ENCODE measurements at regions not wholly inside any gene's neighbourhood (a gene's known extent, or its start where the extent isn't known, plus 50 kb on each side); places are given as distances from the start of the nearest gene placed in this dataset.

DNA sequence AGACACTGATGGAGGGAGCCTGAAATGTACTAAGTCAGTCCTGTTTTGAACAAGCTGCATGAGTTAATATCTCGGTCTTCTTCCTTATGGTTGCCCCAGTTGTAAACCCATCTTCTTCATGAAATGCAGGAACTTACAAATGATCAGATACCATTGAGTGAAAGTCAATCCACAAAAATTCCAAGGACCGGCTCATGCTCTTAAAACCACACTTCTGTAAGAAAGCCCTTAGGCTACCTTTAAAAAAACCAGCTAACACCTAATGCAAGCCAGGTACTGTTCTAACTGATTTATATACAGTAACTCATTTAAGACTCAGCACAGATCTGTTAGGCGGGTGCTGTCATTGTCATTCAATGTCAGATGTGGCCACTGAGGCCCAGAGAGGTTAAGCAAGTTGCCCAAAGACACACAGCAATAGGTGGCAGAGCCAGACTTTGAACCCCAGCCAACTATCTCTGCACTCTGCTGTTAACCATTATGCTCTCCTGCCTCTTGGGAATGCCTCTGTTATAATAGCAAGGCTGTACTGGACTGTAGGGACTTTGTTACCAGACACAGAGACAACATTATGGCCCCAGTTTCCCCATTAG lies 93.4 kb downstream of the C16orf95 start:
- DNase-seq (ENCODE audit: low read depth), result no peak

GRCh38 chr16:87226926-87227295 lies 90.3 kb downstream of the C16orf95 start:
- DNase-seq (ENCODE audit: low read depth), result no peak

DNA sequence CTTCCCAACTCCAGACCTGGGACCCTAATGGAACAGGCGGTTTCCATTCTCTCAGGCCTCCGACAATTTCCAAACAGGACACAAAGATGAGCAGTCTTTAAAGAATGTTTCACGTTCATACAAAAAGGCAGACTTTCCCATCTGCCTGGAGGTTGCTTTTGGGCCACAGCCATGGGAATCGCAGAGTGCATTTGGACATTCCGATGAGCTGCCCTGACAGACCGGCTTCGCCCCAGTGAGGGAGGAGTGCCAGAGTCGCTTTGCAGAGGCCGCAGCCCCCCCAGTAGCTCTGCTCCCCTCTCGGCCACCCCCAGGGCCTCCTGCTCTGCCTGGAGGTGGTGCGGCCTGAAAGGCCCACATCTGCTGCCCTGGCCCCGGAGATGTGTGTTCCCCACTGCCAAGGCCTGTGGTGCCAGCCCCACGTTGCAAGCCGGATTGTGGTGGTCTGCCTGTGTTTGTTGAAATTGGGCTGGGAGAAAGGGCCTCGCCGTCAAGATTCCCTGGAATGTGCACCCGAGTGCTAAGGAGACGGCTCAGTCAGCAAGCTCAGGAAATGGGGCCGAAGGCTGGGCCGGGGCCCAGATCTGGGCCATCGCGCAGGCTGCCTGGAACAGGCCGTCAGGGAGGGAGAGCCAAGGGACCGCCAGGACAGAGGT lies 89.8 kb downstream of the C16orf95 start:
- DNase-seq (ENCODE audit: low read depth), result no peak

GRCh38 chr16:87228363-87228762 lies 88.8 kb downstream of the C16orf95 start:
- no peak for DNase-seq (ENCODE audit: low read depth)

- no peak for DNase-seq (ENCODE audit: low read depth)
Measured at GRCh38 chr16:87229230-87230188, 87.7 kb downstream of the C16orf95 start.

DNA sequence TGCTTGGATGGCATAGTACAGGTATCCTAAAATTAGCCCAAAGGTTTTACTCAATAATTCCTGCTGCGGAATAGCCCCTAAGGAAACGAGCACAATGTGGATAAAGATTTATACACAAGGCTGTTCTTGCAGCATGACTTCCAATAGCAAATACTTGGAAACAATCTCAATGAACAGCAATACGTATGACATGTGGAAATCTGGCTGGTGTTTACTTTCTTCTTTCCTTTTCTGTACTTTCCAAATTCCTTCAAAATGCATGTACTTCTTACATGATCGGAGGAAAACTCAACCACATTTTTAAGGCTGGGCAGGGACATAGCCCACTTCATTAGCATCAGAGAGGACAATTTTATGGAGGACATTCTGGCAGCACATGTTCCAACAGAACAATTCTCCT lies 86.6 kb downstream of the C16orf95 start:
- DNase-seq (ENCODE audit: low read depth), result no peak

GRCh38 chr16:87231295-87231694 lies 85.9 kb downstream of the C16orf95 start:
- no peak for DNase-seq (ENCODE audit: low read depth)

DNA sequence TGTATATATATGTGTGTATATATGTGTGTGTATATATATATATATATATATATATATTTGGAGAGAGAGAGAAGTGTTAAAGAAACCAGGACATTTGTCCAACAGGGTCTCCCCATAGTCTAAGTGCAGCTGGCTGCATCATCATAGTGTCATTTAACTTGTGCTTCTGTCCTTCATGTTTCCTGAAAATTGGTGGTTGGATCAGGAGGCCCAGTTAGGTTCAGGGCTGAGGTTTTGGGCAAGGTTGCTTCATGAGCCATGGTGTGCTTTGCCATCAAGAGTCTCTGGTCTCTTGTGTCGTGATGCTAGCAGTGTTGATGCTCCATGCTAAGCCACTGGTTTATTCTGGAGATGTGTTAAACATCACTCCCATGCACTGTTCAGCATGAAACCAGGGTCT lies 85.3 kb downstream of the C16orf95 start:
- no peak for DNase-seq (ENCODE audit: low read depth)

DNA sequence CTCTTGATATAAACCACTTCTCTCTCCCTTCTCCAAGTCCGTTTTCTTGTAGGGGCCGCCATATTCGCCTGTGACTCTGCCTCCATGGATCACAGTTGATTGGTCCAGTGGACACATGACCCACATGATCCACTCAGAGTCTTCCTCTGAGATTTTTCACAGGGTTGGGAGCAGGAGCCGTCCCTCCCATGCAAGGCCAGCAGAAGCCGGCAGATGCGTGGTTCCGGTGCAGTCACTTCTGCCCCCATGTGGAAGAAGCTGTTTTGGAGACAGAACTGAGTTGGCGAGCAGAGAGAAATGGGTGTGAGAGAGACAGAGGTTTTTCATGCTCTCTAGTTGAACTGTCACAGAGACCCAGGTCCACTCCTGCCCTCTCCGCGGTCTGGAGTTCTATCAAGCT lies 83.3 kb downstream of the C16orf95 start:
- peak; percentile 14 for DNase-seq (ENCODE audit: low read depth)

- DNase-seq (ENCODE audit: low read depth), result no peak
Measured at GRCh38 chr16:87234601-87235000, 82.6 kb downstream of the C16orf95 start.

DNA sequence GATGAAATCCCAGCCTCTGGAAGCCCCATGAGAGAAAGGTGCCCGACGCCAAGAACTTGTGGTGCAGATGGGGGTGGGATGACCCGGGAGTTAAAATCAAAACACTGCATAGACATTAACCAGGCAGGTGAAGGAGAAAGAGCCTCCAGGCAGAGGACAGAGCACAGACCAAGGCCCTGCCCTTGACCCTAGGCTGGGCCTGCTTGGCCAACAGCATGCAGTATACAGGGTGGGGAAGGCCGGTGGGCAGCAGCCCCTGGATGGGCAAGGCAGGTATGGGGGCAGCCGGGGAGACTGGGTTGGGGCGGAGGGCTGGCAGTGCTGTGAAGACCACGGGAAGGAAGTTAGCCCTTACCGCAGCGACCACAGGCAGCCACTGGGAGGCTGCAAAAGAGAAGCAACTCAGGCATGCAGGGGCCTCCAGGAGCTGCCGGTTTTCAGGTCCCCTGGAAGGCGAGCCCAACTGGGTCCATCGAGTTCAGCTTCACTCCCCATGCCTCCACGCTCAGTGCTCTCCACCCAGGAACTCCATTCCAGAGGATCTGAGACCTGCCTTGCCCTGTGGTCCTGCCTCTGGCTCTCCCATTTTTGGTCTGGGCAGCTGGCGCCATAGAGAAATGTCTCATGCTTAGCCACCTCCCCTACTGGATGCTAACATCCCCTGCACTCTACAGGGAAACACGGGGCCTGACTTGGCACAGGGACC lies 81.2 kb downstream of the C16orf95 start:
- DNase-seq (ENCODE audit: low read depth), result no peak

DNA sequence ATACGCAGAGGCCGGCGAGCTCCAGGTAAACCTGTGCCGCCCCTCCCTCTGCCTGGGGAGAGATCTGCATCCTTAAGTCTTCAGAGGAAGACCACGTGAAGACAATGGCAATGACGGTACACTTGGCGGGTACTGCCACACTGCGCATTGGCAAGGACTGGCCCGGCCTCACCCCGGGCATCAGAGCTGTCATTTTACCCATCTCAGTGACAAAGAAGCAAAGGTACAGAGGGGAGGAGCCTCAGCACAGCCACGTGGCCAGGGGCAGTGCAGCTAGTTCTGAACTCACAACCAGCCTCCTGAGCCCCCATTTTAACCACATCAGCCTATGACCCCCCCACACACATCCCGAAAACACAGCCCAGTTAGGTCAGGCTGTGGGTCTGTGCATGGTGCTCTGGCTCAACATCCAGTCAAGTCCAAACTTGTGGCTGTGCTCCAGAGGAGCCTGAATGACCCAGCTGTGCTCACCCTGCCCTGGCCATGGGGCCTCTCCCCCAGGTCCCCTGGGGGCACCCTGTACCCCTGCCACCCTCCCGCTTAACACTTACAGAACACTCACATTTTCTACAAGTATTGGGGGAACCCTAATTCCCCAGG lies 80.6 kb downstream of the C16orf95 start:
- DNase-seq (ENCODE audit: low read depth), result no peak

DNA sequence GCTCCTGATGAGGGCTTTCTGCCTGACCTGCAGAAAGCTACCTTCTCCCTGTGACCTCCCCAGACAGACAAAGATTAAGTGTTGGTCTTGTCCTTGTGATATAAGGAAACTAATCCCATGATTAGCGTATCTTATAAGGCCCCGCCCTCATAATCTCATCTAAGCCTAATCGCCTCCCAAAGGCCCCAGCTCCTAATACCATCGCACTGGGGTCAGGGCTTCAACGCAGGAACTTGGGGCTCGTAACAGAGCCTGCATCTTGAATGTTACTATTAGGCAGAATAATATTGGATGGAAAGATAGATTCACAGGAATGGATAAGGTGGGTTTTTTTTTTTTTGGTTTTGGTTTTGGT lies 78.9 kb downstream of the C16orf95 start:
- DNase-seq (ENCODE audit: low read depth), result no peak

DNA sequence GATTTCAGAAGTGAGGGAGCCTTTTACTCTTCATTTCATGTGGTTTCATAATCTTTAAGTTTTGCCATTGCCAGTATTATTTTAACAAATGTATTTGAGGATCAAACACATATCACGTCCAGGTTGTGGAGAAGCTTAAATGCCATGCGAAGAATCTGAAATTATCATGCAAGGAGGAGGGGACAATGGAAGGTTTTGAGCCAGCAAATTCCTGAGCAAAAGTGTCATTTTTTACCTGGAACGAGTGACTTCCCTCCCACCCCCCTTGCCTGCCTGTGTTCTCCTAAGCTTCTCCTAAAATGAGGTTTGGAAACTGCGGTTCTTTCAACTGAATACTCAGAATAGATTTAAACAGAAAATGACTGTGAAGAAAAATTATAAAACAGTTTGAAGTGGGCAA lies 77.6 kb downstream of the C16orf95 start:
- no peak for DNase-seq (ENCODE audit: low read depth)

DNA sequence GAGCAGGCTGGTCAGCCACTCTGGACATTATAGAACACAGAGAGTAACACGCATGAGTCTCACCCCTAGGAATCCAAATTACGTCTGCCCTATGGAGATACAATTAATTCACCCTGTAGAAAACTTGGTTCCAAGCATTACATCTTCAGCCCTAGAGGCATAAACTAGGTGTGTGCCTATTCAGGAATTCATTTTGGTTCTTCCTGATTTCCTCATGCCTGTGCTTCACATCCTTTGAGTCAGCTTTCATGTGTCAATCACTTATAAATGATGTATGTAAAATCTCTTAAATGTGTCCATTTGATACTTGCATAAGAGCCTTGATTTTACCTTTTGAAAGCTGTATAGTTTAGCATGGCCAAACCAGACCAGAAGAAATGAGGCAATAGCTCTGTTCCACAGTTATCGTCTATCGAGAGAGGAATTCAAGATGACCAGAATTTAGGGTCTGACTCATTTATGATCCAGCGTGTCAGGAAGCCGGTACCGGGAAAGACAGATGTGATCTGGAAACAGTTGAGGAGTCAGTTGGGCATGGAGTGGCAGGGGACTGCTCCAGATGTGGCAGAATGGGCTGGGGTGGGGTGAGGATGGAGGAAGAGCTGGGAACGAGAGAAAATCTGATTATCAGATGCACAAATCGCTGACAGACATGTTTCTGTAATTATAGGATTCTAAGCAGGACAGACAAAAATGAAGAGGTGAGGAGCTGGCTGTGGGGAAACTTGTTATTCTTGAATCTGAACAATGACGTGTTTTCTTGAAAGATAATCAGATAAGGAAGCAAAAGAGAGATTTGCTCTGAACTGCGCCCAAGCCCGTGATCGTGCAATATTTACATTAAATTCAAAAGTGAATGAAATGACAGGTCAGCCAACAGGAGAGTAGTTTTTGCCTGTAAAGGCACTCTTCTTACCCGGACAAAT lies 76.7 kb downstream of the C16orf95 start:
- peak; percentile 25 for DNase-seq (ENCODE audit: low read depth)

DNA sequence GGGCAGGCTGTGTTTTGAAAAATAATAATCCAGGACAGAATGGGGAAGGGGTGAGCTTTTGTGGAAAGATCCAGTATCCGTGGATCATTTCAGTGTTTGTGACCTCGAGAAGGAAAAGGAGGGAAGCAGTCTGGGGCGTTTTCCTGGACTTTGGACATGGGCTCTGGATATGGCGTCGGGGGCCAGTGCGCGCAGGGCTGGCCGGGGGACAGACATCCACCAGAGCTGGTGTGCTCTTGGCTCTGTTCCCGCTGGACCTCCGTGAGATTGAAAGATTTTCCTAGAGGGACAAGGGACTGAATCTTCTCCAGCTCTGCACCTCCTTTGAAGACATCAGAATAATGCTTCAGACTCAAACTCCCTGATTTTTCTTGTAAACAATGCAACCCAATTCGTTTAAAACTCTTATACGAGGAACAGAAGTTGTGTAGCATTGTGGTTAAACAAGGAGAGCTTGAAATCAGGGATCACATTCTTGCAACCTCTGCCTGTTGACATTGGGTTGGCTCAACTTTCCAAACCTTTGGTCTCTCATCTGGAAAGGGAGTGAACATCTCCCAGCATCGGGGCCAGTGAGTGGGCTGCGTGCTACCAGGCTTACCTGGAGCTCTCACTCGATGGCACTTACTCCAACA lies 75.9 kb downstream of the C16orf95 start:
- no peak for DNase-seq (ENCODE audit: low read depth)

- DNase-seq (ENCODE audit: low read depth), result no peak
Measured at GRCh38 chr16:87243478-87243877, 73.7 kb downstream of the C16orf95 start.

DNA sequence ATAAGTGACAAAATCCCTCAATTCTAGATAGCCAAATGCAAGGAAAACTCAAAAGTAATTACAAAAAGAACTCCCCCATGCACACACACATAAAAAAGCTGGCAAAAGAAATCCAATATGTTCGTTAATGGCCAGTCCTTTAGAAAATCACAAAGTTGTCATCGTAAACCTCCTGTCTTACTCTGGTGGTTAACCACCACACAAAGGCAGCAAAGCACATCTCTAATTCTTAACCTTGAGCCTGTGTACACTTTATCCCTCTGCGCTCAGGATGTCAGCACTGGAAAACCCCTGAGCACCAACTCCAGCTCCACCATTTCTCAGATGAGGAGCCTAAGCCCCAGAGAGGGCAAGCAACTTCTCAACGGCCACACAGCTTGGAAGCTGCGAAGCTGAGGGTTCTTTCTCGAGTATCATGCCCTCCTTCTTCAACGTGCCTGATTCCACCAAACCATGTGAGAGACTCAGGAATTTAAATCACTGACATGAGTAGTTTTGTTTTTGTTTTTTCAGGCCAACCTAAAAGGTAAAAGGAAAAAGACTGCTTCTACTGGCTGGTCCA lies 72.5 kb downstream of the C16orf95 start:
- no peak for DNase-seq (ENCODE audit: low read depth)

GRCh38 chr16:87245511-87245910 lies 71.7 kb downstream of the C16orf95 start:
- no peak for DNase-seq (ENCODE audit: low read depth)
